HG02943 (cell line): ENCODE measurements at regions not wholly inside any gene's neighbourhood (a gene's known extent, or its start where the extent isn't known, plus 50 kb on each side); places are given as distances from the start of the nearest gene placed in this dataset.

Experiments
- ATAC-seq: cut with Tn5 transposase; IDR thresholded peaks from one replicate; pipeline ENCODE4 v1.9.1; 2021; ENCODE audit warnings: mild to moderate bottlenecking, low read depth, moderate library complexity; ENCODE audit not compliant: unreplicated experiment

DNA sequence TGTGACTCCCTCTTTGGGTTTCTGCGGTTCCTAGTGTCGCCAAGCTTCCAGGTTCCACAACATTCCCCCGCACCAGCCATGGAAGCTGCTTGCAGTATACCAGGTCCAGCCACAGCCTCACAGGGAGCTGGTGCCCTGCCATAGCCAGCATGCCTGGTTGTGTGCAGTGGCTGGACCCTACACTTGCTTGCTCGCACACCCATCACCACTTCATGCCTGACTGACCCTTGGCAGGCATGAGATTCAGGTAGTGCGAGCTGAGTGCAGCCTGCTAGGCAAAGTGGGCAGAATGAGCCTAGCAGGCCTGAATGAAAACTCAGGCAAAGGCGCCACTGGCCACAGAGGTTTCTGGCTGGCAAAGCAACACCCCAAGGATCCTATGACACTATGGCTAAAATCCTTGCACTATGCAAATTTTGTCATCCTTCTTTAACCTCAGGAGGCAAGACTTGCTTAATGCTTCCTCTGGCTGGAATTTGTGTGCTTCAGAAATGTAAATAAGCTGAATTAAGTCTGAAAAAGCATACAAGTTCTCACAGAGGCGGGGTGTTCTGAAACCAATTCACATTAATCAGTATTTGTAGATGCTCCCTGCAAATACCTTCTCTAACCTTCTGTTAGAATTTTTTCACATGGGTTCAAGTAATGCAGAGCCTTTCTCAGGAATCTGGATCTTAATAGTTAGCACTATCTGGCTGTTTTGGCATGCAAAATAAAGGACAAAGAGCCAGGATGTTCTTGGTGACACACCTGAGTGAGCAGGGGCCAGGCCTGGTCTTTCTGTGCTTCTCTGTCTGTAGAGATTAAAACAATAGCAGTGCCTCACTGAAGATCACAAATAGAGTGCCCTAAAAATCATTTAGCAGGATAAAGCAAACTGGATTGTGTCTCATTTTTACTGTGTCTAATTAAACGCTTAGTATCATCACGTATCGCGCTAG, 256.9 kb downstream of the GPATCH2 start:
- ATAC-seq, result no peak

DNA sequence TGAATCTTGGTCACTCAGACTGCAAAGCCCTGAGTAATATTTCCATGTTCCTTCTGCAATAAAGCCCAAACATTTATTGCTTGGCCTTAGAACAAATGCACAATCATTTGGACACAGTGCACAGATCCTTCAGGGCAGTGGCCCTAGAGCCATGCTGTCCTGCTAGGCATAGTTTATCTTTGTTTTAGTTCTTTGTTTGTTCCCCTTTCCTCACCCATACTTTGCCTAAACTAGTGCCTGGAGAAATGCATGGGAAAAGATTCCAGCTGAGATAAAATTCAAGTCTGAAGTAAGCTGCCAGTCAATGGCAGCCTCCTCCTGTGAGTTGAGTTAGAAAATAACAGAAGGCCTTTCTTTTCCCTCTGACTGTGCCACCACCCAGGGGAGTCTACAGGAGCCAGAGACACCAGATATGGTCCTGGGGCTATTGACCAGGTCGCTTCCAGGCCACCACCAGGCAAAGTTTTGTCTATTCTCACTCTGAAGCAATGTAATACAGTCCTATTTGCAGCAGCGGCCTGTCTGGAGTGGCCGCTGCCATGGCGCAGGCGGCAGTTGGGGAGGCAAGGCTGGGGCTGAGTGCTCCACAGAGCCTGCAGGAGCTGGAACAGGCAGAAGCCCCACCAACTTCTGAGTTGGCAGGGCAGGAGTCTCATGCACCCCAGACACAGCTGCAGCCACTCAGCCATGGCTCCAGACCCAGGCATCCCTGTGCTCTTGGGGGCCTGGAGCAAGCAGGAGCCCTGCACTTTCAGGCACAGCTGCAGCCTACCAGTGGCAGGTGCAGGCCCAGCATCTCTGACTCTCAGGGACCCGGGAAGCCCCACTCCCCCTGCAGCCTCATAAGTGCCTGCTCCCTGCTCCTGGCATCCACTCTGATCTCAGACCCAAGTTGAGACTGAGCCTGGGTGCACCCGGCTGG, 258.6 kb downstream of the GPATCH2 start:
- ATAC-seq, result no peak

DNA sequence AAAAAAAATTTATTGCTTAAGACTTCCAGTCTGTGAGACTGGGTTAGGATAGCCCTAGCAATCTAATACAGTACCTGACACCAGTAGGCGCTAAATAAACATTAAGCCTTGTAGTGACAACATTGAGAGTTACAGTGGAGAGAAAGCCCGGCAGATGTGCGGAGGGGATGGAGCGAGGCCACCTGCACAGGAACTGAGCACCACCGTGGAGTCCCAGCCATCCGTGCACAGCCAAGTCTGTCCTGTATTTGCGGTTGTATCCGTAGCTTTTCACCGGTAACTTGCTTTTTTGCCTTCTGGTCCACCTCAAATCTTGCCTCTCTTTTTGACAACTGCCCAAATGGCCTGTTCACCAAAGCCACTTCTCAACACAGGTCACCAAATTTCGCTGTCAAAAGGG, 260.1 kb downstream of the GPATCH2 start:
- no peak for ATAC-seq

DNA sequence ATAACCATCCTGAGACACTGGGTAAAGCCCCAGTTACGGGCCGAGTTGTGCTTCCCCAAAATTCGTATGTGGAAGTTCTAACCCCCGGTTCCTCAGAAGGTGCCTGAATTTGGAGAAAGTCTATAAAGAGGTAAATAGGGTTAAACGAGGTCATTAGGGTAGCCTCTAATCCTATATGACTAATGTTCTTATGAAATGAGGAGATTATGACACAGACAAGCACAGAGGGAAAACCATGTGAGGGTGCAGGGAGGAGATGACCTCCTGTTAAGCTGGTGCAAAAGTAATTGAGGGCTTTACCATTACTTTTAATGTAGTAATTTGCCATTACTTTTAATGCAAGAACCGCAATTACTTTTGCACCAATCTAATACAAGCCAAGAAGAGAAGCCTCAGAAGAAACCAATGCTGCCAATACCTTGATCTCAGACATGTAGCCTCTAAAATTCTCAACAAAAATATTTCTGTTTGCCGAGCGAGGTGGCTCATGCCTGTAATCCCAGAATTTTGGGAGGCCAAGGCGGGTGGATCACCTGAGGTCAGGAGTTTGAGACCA, 260.8 kb downstream of the GPATCH2 start:
- ATAC-seq, result no peak

DNA sequence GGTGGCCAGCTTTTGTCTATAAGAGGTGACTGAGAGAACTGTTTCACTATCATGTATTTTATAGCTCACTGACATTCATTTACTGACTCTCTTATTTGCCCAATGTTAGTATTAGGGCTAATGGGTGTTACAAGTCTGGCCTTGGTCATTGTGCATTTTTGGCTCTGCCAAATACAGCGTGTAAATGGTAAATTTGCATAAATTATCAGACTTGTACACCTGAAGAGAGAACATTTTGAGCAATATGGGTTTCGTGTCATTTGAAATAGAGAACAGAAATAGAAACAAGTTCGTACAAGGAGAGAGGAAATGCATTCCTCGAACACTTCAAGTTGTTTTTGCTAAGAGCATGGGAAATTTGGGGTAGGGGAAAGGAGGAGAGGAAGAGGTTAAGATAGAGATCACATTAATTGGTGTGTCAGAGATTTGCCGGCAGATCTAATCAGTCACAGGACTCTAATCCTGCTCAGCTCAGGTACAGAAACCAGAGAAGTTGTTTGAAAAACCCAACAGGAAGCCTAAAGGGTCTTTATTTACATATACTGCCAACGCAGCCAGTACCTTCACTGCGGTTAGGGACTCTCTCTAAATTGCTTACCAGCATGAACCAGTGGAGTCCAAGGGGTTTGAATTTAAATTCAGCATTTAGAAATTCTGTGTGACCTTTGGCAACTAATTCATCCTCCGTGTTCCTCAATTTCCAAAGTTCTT, 261.5 kb downstream of the GPATCH2 start:
- peak; percentile 94 for ATAC-seq

DNA sequence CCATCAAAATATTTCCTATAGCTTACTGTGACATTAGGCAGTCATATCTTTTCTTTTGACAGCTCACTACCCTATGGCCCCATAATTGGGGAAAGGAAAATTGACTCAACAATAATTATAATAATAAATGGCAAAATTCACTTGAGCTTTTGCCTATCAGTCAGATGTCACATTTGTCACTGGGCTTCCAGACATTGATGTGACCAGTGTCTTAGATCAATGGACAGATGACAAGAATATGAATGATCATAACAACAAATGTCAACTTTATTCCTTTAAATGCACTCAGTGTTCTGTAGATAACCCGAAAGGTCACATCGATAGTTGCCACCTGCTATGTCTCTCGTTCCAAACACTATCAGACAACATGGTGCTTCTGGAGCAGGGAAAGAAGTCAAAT, 266.7 kb downstream of the GPATCH2 start:
- ATAC-seq, result no peak

DNA sequence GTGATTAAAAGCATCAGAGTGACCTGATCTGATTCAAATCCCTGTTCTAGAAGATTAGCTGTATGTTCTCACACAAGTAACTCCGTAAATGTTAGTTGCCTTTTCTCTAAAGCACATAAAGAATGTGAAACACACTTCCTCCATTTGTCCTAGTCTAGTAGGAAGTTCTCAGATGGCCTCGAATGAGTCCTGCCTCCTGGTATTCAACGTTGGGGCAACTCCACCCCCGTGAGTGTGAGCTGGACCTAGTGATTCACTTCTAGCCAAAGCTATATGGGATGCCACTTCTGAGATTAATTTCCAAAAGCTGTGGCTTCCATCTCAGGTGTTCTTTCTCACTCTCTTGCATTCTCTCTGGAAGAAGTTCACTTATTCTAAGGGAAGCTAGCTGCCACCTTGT, 267.6 kb downstream of the GPATCH2 start:
- no peak for ATAC-seq

DNA sequence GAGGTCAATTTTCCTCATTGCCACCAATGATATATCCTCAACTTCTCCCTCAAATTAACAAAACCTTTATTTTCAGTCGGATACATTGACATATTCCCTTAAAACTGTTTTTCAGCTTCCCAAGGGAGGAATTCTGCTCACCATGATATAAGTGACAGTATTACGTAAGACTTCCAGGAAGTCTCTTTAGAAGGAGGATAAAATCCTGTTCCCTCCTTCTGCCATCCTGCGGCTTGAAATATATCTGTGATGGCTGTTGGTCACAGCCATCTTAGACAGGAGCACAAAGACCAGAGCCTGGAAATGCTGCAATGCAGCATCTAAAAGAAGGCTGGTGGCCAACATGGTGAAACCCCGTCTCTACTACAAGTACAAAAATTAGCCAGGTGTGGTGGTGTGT, 270.4 kb downstream of the GPATCH2 start:
- ATAC-seq, result no peak

DNA sequence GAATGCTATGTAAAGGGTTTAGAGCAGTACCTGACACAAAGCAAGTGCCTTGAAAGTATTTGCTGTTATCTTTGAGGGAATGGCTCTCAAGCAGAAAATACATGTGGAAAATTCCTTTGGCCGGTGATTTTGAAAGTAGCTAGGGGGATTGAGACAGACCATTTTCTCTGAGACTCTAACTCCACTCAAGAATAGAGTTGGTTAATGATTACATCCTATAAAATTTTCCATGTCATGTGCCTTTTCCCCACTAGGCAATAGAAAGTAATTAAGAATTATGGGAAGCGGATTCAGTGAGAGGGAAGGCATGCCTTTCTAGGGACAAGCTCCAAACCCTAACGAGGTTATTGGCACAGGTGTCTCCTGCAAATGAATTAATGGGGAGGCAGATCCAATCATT, 276.0 kb downstream of the GPATCH2 start:
- ATAC-seq, result no peak

DNA sequence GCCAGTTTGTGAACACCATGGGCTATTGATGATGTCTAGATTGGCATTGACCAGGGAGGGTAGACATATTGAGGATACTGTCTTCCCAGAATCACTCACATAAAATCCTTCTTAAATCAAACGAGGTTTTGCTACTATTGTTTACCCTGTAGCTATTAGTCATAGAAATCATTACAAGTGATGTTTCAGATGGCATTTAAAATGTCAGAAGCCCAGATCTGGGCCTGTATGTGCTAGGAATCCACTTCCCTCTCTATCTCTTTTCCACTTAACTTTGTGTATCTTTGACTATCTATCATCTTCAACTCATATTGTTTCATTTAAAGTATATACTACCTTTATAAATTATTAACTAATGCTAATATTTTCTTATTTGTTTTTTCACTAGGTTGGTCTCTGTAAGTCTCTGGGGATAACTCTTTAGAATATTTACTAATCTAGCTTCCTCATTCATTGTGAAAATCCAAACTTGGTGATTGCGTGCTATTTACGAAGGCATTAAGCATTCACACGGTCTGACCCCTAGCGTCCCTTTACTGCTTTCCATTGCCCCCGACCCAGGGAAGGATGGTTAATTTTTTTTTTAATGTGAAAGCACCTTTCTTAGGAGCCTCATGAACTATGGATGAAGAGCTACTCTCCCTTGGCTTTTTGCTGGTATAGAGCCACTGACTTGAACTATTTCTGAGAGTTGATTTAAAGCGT, 281.8 kb downstream of the GPATCH2 start:
- ATAC-seq, result no peak

DNA sequence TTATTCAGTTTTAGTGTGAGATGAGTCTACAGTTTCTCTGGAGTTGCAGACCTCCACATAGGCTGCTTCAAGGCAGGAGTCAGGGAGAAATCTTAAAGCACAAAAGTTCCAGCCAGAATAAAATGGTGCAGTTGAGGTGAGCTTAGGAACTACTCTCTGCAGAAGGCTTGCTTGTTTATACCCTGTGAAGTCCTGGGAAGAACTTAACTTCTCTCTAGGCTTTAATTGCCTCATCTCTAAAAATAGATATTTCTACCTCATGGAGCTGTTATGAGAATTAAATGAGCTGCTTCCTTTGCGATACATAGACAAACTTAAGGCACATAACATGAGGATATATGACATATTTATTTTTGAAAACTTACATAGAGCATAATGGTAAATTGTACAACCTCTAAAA, 286.2 kb downstream of the GPATCH2 start:
- no peak for ATAC-seq

DNA sequence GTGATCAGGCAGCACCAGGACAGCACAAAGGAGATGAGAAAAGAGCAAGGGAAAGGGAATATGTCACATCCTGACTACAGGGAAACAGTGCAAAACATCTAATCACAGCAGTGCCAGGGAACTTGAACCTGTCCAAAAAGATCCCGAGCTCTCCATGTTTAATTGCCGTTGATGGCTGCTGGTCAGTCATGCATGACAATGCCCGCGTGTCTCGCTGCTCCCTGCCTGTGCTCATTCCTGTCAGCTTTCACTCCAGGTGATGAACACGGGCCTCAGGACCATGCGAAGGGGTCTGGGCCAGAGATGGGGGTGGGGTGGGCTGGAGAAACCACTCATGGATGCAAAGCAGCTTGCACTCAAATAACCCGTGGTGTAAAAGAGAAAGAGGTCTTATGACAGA, 287.0 kb downstream of the GPATCH2 start:
- no peak for ATAC-seq

DNA sequence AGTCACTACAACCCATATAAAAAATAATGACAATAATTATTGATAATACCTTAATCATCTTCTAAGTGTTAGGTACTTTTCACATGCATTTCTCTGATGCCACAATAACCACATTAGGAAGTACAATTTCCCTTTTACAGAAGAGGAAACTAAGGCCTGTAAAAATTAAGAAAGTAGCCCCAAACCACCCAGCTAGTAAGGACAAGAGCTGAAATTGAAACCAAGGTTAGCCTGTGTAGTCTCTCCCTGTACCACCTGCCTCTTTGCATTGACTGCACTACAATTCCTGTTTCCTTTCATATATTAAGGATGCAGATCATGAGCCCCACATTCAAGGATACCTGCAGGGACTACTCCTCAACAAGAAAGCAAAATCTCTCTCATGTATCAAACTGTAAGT, 288.8 kb downstream of the GPATCH2 start:
- no peak for ATAC-seq

DNA sequence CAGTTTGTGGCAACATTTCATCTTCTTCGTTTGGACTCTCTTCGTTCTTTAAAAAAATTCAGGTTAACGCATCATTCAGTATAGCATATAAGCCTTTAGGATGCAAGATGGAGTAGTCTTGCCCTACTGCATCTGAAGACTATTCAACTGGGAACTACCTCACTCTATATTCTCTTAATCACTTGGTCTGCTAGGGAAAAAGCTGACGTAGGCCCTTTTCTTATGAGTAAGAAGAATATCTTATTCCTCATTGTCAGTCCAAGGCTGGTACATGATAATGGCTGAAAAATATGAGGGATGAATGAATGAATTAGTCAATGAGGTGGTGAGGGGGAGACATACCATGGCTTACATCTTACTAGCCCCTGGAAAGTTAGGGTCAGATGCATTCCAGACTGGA, 294.2 kb downstream of the GPATCH2 start:
- ATAC-seq, result no peak

DNA sequence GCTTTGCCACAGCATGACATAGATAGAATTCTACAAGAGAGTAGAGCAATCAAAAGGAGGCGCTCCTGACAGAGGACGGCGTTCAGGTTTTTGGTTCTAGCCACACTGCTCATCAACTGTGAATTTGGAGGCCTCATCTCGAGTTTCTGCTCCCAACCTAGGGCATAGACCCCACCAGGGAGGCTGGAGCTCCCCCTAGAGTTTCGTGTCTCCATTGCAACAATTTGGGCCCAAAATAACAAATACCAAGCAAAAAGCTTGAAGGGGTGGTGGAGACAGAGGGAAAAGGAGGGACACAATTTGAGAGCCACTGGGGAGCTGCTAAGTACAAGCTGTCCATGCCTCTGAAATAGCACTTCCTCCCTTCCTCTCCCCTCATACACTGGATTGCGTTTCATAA, 297.0 kb downstream of the GPATCH2 start:
- ATAC-seq, result no peak

DNA sequence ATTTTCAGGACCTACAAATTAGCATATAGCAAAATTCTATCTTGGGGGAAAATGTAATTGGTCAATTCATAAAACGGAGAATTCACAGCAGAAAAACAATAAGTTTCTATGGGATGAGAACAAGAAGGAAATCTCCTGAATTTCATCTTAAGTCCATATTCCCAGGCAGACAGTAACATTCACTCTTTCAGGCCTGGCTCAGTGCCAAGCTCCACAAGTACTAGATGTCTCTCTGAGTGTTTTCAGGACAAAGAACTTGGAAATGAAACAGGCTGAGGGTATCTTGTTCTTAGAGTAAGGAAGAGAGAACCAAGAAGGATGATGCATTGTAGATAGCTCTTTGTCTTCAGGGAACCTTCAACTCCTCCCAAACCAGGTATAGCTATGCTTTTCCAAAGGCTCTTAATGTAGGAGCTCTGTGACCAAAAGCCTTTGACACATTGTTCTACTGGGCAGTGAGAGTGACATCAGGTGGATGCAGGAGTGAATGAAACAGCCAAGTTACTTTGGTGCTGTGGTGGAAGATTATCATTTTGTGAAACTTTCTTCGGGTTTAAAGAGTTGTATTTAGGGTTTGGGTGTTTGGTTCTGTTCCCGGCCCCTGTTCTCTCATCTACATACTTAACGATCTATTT, 298.3 kb downstream of the GPATCH2 start:
- no peak for ATAC-seq

DNA sequence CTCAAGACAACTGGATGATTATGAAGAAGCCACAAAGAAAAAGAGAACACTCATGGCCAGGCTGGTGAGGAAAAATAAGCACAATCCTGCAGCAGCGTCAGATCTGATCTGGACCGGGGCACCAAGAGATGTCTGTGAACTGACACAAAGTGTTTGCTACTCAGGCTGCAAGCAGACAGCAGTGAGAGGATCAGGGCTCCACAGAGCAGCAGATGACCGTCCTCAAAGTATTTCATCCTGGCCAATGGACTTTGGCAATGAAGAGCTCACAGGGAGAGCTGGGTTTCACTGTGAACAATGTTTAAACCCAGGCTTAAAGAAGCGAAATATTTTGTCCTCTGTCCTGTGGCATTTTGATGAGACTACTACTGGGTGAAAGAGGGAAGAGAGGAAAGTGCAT, 299.2 kb downstream of the GPATCH2 start:
- no peak for ATAC-seq

DNA sequence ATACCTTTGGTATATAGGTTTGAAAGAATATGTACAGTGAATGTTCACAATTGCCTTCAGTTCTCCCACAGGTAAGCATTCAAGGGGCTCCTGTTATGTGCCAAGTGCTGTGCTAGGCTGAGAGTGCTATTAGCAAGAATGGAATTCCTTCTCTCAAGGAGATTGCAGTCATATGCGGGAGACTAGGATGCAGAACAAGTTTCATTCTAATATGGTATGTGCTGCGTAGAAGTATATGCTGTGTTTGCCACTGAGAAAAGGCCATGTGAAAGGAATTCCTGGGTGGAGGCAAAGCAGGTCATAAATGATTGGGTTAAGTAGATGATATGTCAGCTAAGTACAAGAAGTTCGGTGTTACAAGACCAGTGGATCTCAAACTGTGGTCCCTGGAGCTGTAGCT, 303.0 kb downstream of the GPATCH2 start:
- no peak for ATAC-seq

DNA sequence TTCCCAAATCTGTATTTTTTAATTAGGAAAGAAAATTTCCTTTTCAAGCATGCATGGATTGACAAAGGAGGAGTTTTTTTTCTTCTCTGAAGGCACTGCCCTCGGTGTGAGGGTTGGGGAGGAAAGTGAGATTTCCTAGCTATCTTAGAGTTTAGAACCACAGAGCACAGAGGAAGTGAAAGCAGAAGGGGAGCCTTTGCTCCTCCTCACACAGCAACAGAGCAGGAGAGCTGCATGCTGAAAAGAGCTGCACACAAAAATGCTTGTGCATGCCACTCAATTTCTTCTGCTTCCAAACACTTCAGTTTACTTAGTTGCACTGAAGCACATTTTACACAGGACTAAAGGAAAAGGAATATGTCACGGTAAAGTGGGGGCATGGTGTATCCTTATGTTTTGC, 308.1 kb downstream of the GPATCH2 start:
- peak; percentile 100 for ATAC-seq
